Body of pancreas (tissue), 4 donors: ENCODE measurements at regions not wholly inside any gene's neighbourhood (a gene's known extent, or its start where the extent isn't known, plus 50 kb on each side); places are given as distances from the start of the nearest gene placed in this dataset.

ENCODE experiments used
- POLR2A ChIP-seq, 3 donors: fragments of 450-650 bp; IDR thresholded peaks; one replicate each; pipeline ENCODE4 v1.6.1; 2016; ENCODE audit warnings: antibody characterized with exemption in 3 of 3, mild to moderate bottlenecking in 2 of 3
- TF ChIP-seq, protein P1 (sequence below), 7 experiments: fragments of 450-650 bp in 4 of 7; fragments of 200-600 bp in 3 of 7; sonication (generic) in 3 of 7; IDR thresholded peaks; one replicate each; pipeline ENCODE4 v1.5.1; 2016 to 2019; ENCODE audit warnings: antibody characterized with exemption in 7 of 7

GRCh38 chr14:47778631-47779030, 103.2 kb upstream of the MDGA2 start:
- TF ChIP-seq, protein P1, sequence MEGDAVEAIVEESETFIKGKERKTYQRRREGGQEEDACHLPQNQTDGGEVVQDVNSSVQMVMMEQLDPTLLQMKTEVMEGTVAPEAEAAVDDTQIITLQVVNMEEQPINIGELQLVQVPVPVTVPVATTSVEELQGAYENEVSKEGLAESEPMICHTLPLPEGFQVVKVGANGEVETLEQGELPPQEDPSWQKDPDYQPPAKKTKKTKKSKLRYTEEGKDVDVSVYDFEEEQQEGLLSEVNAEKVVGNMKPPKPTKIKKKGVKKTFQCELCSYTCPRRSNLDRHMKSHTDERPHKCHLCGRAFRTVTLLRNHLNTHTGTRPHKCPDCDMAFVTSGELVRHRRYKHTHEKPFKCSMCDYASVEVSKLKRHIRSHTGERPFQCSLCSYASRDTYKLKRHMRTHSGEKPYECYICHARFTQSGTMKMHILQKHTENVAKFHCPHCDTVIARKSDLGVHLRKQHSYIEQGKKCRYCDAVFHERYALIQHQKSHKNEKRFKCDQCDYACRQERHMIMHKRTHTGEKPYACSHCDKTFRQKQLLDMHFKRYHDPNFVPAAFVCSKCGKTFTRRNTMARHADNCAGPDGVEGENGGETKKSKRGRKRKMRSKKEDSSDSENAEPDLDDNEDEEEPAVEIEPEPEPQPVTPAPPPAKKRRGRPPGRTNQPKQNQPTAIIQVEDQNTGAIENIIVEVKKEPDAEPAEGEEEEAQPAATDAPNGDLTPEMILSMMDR (IDR thresholded peaks at IDR 0.05) = no peak
- TF ChIP-seq POLR2A (IDR thresholded peaks at IDR 0.05) = no peak
